PFSK-1 (cell line): ENCODE measurements at regions not wholly inside any gene's neighbourhood (a gene's known extent, or its start where the extent isn't known, plus 50 kb on each side); places are given as distances from the start of the nearest gene placed in this dataset.

Experiments used
- POLR2AphosphoS5 ChIP-seq: IDR thresholded peaks from 2 replicates; pipeline ENCODE4 v1.6.1; 2012; ENCODE audit warnings: low read depth, mild to moderate bottlenecking, control low read depth, low read length, moderate library complexity
- REST ChIP-seq, 2 experiments: IDR thresholded peaks; 2 replicates each; pipeline versions ENCODE4 v1.6.1 to v1.8.0; 2011 to 2012; ENCODE audit warnings: low read depth in 2 of 2, low read length in 2 of 2, control low read depth in 1 of 2, inconsistent platforms in 1 of 2, mild to moderate bottlenecking in 1 of 2, moderate library complexity in 1 of 2; ENCODE audit not compliant: insufficient read depth in 1 of 2
- SIN3A ChIP-seq: IDR thresholded peaks from 2 replicates; pipeline ENCODE4 v1.6.1; 2012; ENCODE audit warnings: mild to moderate bottlenecking, low read length, moderate library complexity, borderline replicate concordance; ENCODE audit not compliant: insufficient read depth
- TAF1 ChIP-seq: IDR thresholded peaks from 2 replicates; pipeline ENCODE4 v1.6.1; 2012; ENCODE audit warnings: low read length, control low read depth, borderline replicate concordance; ENCODE audit not compliant: insufficient read depth

- TF ChIP-seq POLR2AphosphoS5: no peak
- TF ChIP-seq TAF1: no peak
- no peak for TF ChIP-seq REST (IDR thresholded peaks at IDR 0.05; ENCODE audit: insufficient read depth in 1 of 2, low read depth in 2 of 2, low read length in 2 of 2)
- no peak for TF ChIP-seq SIN3A
Measured at GRCh38 chr21:20721151-20721550, 277.1 kb upstream of the NCAM2 start.
